HG03139 (cell line): ENCODE measurements at regions not wholly inside any gene's neighbourhood (a gene's known extent, or its start where the extent isn't known, plus 50 kb on each side); places are given as distances from the start of the nearest gene placed in this dataset.
A peak's percentile ranks its signal among the peaks of the same experiment; 100 is the strongest.

Experiments used
- ATAC-seq: cut with Tn5 transposase; IDR thresholded peaks from one replicate; pipeline ENCODE4 v1.9.1; 2021; ENCODE audit not compliant: unreplicated experiment

DNA sequence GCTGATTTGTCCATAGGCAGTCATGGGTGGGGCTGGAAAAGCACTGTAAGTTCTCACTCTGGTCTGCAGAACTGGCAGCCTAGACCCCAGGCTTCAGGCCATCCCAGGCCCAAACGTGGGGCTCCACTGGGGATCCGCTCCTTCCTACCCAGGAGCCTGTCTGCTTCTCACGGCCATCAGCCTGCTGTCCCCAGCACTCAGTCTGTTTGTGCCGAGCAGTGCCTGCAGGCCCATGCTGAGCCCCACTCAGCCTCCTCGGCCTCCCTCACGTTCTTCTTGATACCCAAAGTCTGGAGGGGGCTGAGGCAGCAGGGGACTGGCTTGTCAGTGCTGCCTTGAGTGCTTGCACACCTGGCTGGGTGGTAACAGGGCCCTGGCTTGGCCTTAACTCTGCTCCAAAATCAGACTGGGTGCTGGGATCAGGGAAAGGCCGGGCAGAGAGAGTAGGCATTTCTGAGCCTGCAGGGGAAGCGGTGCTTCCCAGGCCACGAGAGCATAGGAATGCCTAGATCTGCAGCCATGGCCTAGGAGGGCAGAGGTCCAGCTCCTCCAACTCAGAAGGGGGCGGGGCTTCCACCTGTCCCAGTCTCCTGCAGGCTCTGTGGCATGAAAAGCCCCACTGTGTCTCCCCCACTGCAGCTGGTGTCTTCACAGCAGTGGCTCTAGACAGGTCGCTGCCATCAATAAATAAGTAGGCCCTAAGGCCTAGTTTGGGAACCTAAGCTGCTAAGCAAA lies 772.4 kb upstream of the FBXO33 start:
- no peak for ATAC-seq

DNA sequence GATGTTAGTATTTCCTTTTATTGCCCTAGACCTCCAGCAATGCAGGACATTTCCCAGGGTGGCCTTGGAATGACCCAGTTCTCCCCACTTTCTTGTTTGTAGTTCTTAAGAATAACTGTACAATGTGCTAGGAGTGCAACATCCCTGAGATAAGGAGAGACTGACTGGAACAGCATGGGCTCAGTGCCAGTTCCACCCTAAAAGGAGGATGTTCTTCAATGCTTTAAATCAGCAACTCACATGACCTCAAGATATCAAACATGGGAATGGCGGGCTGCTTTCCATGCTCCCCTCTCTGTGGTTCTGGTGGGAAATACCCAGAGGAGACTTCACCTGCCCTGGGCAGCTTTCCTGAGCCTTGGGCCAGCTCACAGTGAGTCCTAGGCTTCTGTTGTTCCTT lies 766.9 kb upstream of the FBXO33 start:
- ATAC-seq = no peak

DNA sequence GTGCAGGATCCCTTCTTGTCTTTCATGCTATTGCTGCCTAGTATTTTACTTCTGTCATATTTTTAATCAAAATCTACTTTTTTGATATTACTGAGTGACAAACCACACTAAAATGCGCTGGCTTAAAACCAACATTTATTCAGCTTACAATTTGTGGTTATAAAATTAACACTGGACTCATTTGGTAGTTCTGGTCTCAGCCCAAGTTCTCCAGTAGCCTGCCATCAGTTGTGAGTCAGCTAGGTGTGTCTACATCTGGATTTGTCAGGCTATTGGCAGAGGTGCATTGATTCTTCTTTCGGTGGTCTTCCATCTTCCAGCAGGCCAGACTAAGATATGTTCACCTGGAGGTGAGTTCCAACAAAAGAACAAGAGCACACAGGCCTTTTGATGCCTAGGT lies 765.1 kb upstream of the FBXO33 start:
- no peak for ATAC-seq

DNA sequence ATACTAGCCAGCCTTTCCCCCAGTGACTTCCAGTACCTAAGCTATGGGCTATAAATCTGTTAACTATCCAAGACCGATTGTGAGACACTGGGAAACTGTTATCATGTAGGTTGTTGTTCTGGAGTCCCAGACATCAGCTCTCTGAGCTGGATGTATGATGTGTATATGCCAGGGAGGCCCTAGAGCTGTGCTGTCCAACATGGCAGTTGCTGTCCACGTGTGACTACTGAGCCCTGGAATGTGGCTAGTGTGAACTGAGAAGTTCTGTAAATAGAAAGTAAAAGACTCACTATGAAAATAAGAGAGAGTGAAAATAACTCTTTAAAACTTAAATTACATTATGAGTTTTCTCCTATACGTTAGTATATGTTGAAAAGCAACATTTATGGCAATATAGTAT lies 755.8 kb upstream of the FBXO33 start:
- ATAC-seq = no peak

DNA sequence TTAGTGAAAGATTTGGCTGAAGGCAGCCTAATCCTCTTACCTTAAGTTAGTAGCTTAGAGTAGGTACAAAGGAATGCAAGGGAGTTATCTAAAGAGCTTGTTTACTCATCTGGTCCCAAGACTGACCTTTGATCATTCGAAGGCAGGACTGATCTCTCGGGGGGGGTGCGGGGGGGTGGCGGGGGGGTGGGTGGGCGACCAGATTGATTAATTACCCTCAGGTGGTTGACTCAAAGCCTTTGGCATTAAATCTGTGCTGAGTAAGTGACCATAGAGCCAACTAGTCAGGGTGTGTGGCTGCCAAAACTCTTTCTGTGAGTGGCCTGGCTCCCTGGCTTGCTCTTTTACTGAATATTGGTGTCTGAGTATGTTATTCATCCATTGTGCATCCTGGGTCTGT lies 731.9 kb upstream of the FBXO33 start:
- ATAC-seq = no peak

DNA sequence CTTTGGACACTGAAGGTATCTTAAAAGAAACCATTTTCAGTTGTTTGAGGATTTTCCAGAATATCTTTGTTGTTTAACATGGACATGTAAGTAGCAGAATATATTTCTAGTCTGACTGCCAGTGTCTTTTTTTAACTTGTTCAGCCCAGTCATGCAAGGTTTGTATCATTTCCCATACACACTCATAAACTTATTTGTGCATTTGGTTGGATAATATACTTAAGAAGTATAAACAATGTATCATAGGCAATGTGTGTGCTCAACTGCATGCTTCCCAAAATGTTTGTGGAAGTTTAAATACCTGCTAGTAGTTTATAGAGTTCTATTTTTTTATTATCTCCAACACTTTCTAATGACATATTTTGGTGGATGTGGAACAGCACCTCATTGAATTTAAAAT lies 707.4 kb upstream of the FBXO33 start:
- ATAC-seq = no peak

DNA sequence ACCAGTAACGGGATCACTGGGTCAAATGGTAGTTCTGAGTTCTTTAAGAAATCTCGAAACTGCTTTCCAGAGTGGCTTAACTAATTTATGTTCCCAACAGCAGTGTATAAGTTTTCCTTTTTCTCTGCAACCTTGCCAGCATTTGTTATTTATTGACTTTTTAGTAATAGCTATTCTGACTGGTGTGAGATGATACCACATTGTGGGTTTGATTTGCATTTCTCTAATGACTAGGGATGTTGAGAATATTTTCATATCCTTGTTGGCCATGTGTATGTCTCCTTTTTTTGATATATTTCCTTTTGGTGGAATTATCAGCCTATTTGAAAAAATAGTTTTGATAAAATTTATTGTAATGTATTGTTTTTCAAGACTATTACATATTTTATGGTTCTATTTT lies 701.2 kb upstream of the FBXO33 start:
- no peak for ATAC-seq

DNA sequence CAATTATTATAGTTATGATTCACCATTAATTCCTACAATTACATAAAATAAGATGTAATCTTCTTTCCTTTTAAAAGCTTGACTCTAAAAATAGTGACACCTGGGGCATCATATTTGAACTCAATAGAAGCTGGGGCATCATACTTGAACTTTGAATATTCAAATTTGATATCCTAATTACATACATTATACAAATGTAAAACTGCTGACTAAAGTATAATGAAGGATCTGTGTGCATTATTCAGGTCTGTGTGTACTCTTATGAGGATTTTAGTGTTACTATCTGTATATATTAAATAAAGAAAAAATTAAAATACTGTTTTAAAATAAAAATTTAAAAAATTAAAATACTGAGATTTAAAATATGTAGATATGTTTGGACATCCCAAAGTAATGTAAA lies 696.9 kb upstream of the FBXO33 start:
- ATAC-seq = no peak

DNA sequence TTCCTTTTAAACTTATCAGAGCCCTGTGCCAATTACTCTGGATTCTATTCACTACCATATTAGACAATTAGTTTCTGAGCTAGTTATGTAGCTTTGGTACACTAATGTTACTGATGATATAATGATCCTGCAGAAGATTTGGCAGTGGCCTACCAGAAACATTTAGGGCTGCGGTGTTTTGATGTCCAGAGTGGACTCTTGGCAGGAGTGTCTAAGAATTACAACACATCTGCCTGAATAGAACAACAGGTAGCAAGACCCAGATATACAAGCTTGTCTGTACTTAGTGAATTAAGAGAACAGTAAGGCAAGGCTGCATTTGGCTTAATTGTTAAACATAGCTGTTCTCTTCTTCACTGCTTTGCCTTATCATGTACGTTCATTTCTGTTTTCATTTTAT lies 691.6 kb upstream of the FBXO33 start:
- ATAC-seq = no peak

DNA sequence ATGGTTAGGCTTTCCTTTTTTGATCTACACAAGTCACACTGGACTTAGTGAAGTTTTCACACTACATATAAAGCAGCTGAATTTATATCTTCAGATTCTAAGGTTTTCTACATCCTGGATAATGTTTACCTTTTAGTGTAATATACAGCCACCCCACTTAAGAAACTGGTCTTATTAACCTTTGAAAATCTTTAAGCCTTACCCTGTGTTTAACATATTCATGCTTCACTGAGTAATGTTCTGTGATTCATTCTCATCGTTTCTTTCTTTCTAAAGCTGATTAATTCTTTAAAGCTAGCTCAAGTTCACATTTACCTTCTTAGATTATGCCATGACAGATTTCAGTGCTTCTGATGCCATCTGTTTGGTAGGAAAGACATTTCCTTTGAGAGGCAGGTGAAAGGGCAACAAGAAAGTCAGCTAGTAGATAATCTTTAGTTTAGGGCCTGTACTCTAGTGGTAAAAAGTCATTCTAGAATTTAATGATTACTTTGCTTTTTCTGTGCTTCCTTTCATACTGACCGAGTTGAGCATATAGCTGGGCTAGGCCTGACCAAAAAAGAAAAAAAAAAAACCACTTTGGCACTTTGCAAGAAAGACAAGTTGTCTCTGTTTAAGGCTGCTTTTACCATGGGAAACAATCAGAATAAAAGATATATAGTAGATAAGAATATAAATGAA lies 690.9 kb upstream of the FBXO33 start:
- ATAC-seq = peak; percentile 56

DNA sequence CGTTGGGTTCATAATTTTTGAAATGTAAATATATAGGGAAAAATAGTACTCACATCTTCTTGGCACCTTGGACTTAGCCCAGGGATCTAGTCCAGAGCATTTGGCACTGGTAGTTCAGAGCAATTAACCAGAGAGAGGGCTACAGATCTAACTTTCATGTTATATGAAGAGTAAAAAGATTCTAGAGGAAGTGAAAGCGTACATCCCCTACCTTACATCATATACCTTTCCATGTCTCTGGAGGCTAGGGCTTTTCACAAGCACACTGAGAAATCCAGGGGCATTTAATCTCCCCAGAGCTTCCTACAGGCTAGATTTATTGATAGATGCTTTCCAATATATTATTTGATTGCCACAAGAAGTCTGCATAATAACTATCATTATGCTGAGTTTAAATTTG lies 687.5 kb upstream of the FBXO33 start:
- peak; percentile 50 for ATAC-seq

DNA sequence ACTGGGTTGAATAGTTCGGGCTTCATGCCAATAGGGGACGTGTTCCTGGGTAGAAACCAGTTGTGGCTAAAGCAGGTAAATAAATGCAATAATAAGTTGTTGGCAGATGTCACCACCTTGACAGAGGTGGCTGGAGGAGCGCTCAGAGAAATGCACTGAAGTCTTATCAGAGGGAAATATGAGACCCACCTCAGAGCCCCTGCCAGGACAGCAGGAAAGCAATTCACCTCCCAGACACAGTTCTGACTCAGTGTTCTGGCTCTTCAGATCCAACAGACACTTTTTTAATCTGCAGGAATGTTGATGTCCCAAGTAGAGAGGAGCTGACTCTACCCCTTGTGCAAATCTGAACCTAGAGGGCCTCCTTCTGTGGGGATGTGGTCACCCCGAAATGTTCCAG lies 687.1 kb upstream of the FBXO33 start:
- peak; percentile 10 for ATAC-seq

DNA sequence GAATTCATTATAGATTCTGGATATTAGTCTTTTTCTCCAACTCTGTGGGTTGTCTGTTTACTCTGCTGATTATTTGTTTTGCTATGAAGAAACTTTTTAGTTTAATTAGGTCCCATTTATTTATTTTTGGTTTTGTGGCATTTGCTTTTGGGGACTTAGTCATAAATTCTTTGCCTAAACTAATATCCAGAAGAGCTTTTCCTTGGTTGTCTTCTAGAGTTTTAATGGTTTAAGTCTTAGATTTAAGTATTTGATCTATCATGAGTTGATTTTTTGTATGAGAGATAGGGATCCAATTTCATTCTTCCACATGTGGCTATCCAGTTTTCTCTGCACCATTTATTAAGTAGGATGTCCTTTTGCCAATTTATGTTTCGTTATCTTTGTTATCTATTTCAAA lies 683.4 kb upstream of the FBXO33 start:
- no peak for ATAC-seq

DNA sequence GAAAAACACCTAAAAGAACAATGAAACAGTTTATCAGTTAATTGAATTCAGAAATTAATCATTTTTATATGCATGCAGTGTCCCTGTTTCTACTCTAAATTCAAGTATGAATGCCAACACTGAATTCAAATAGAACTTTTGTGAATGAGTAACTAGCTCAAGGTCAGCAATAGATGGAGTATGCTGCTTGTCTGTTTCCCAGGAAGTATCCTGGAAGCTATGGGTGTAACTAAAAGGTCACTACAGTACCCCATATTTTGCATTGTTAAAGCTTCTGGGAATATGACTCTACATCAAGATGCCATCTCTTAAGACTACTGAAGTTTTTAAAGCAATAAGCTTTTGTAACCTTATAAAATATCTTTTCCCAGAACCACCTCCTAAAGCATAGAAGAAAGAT lies 681.4 kb upstream of the FBXO33 start:
- ATAC-seq = no peak

DNA sequence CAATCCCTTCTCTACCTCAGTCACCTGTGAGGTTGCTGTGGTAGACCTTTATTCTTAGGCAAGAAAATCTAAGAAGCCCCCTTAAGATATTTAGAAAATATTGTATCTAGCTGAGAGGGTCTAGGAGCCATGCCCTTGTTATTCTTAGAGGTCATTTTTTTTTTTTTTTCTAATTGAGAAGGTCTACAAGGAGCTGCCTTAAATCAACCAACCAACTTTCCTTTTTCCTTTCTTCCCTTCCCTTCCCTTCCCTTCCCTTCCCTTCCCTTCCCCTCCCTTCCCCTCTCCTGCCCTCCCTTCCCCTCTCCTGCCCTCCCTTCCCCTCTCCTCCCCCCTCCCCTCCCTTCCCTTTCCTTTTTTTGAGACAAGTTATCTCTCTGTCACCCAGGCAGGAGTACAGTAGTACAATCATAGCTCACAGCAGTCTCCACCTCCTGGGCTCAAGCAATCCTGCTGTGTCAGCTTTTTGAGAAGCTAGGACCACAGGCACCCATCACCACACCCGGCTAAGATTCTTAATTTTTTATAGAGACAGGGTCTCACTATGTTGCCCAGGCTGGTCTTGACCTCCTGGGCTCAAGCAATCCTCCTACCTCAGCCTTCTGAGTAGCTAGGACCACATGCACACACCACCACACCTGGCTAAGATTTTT lies 668.4 kb upstream of the FBXO33 start:
- ATAC-seq = no peak

DNA sequence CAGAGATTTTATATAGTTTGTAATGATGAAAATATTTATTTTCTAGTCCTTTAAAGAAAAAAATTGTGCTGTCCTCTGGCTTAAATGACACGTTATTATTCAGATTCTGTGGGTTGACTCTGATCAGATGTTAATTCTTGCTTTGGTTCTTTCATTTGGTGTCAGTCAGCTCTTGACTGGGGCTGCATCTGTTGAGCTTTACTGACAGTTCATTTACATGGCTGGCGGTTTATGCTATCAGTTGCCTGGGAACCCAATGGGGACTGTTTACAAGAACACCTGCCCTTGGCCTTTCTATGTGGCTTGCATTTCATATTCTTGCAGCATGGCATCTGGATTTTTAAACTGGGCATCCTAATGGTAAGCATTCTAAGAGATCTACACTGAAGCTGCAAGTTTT lies 667.1 kb upstream of the FBXO33 start:
- ATAC-seq = no peak

DNA sequence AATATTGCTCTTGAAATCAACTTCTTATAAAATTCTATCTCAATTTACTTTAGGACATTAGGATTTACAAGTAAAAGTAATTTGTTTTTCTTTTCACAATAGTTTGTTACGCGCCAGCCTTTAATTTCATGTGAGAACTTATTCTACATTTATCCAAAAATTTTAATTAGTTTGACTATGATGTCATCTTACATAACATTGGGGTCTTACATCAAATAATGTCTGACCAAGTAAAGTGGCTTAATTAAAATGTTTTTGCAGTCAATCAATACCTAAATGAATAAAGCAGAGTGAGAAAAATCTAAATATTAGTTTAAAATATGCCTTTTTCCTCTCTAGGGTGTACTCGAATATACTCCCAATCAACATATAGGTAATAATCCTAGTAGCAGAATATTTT lies 666.2 kb upstream of the FBXO33 start:
- ATAC-seq = no peak

DNA sequence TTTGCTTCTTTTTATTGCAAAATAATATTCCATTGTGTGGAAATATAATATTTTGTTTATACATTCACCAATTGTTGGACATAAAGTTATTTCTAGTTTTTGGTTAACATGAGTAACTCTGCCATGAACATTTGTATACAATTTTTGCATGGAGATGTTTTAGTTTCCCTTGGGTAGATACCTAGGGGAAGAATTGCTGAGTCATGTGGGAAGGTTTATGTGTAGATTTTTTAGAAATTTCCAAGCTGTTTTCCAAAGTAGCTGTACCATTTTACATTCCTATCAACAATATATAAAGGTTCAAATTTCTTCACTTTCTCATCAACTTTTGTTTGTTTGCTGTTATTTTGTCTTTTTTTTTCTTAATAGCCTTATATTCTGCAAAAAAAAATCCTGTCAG lies 664.7 kb upstream of the FBXO33 start:
- ATAC-seq = no peak

DNA sequence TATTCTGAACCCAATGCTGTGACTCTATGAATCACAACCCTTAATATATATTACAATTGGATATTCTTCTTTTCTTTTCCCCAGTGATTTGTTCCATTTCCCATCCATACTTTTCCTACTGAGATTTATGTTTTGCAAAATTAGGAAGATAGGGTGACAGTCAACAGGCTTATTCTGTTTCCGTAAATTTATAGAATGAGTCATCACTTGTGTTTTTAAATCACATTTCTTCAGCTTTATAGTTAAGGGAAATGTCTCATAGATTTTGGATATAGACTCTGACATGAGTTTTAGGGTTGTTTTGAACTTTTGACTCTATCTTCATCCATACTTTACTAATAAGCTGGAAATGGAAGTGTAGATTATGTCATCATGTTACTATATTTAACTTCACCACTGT lies 661.6 kb upstream of the FBXO33 start:
- ATAC-seq = no peak

DNA sequence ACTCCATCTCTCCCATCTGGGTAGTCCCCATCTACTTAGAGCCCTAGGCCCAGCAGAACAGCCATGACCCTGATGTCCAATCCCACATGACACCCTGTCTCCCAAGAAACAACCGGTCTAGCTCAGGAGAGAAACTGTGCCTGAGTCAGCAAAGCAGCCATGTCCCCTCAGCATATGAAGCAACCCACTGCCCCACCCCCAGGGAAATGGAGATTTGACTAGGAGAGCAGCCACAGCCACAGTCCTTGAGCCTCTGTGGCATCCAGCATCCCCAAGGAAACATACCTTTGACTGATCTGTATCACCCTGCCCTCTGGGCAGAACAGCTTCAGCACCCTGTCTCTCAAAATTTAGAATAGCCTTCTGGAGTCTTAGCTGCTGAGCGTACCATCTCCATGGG lies 641.9 kb upstream of the FBXO33 start:
- no peak for ATAC-seq

DNA sequence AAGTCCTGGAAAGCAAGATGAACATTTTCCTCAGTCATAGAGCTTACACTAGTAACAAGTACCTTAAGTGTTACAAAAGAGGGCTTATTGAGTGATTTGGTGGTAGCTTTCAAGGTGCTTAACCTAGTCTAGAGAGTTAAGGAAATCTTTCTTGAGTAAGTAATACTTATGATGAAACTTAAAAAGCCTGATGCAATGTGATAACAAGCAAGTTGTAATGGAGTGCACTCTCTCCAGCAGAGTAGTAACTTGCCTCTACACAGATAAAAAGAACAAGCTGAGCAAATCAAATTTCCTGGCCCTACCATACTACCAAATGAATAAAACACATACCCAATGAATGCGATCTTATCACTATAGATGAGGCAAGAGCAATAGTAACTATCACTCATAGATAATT lies 639.9 kb upstream of the FBXO33 start:
- no peak for ATAC-seq
